Activated T-helper 17 cell treated with anti-CD3 and anti-CD28 coated beads, Interleukin-2, amount 50 U/mL, for 72 hours (primary cell): ENCODE measurements at regions not wholly inside any gene's neighbourhood (a gene's known extent, or its start where the extent isn't known, plus 50 kb on each side); places are given as distances from the start of the nearest gene placed in this dataset.
"Not testable (repeated sequence)": the region's sequence is repeated elsewhere in the genome, so short reads cannot be mapped to it uniquely, and the experiment has no call there.

Experiments
- ATAC-seq: fragments of 150-1000 bp; cut with Tn5 transposase; replicated peaks from 2 replicates; pipeline ENCODE4 v1.10.0; 2021; ENCODE audit warnings: mild to moderate bottlenecking, moderate library complexity
- H3K27ac Mint-ChIP-seq: one replicate; pipeline ENCODE4 v1.8.0; 2022; ENCODE audit warnings: mixed read lengths
- H3K27me3 Mint-ChIP-seq: one replicate; pipeline ENCODE4 v1.8.0; 2022; ENCODE audit warnings: mixed read lengths
- H3K36me3 Mint-ChIP-seq: one replicate; pipeline ENCODE4 v1.8.0; 2022; ENCODE audit warnings: low read depth, mild to moderate bottlenecking, mixed read lengths
- H3K4me1 Mint-ChIP-seq: one replicate; pipeline ENCODE4 v1.8.0; 2022; ENCODE audit warnings: mixed read lengths
- H3K4me3 Mint-ChIP-seq: one replicate; pipeline ENCODE4 v1.8.0; 2022; ENCODE audit warnings: mild to moderate bottlenecking, mixed read lengths
- H3K9me3 Mint-ChIP-seq: one replicate; pipeline ENCODE4 v1.8.0; 2022; ENCODE audit warnings: mixed read lengths

- not testable (repeated sequence) for ATAC-seq, H3K4me1 Mint-ChIP-seq, H3K9me3 Mint-ChIP-seq, H3K36me3 Mint-ChIP-seq, H3K27ac Mint-ChIP-seq, H3K4me3 Mint-ChIP-seq
- H3K27me3 Mint-ChIP-seq = peaks cover 14% of the 10 kb centered on the region
Observed at GRCh38 chr19:31537902-31538301, 188.7 kb upstream of the TSHZ3 start.

- Mint-ChIP-seq H3K27ac (no peak overlapping the region), H3K9me3 (peaks cover 4% of the 10 kb centered on the region), H3K27me3 (peaks cover 14% of the 10 kb centered on the region), H3K4me3 (no peak overlapping the region), H3K4me1 (no peaks in the 10 kb centered on the region), H3K36me3 (no peaks in the 10 kb centered on the region)
- no peak for ATAC-seq
Observed at GRCh38 chr19:31538879-31539278, 189.6 kb upstream of the TSHZ3 start.

GRCh38 chr19:31539386-31539785 is 190.2 kb upstream of the TSHZ3 start:
- Mint-ChIP-seq H3K27ac (no peak overlapping the region), H3K27me3 (peaks cover 14% of the 10 kb centered on the region), H3K4me1 (no peaks in the 10 kb centered on the region), H3K4me3 (no peak overlapping the region), H3K9me3 (peaks cover 4% of the 10 kb centered on the region), H3K36me3 (no peaks in the 10 kb centered on the region)
- no peak for ATAC-seq

GRCh38 chr19:31541396-31541795 is 192.2 kb upstream of the TSHZ3 start:
- peaks cover 4% of the 10 kb centered on the region for H3K9me3 Mint-ChIP-seq
- ATAC-seq = no peak
- peaks cover 14% of the 10 kb centered on the region for H3K27me3 Mint-ChIP-seq
- H3K36me3 Mint-ChIP-seq = no peaks in the 10 kb centered on the region
- no peak overlapping the region for H3K27ac Mint-ChIP-seq
- H3K4me1 Mint-ChIP-seq = no peaks in the 10 kb centered on the region
- no peak overlapping the region for H3K4me3 Mint-ChIP-seq

- H3K27ac Mint-ChIP-seq = no peak overlapping the region
- no peaks in the 10 kb centered on the region for H3K4me1 Mint-ChIP-seq
- peaks cover 14% of the 10 kb centered on the region for H3K27me3 Mint-ChIP-seq
- H3K4me3 Mint-ChIP-seq = no peak overlapping the region
- H3K9me3 Mint-ChIP-seq = no peaks in the 10 kb centered on the region
- no peak for ATAC-seq
- H3K36me3 Mint-ChIP-seq = no peaks in the 10 kb centered on the region
Observed at GRCh38 chr19:31543456-31543855, 194.2 kb upstream of the TSHZ3 start.

- H3K9me3 Mint-ChIP-seq = no peaks in the 10 kb centered on the region
- no peaks in the 10 kb centered on the region for H3K36me3 Mint-ChIP-seq
- peaks cover 13% of the 10 kb centered on the region for H3K27me3 Mint-ChIP-seq
- no peaks in the 10 kb centered on the region for H3K4me1 Mint-ChIP-seq
- no peak overlapping the region for H3K4me3 Mint-ChIP-seq
- no peak for ATAC-seq
- no peak overlapping the region for H3K27ac Mint-ChIP-seq
Observed at GRCh38 chr19:31545777-31546176, 196.5 kb upstream of the TSHZ3 start.

GRCh38 chr19:31546205-31546960 is 197.1 kb upstream of the TSHZ3 start:
- Mint-ChIP-seq H3K4me1 (no peaks in the 10 kb centered on the region), H3K4me3 (no peak overlapping the region), H3K27me3 (peaks cover 8% of the 10 kb centered on the region), H3K9me3 (no peaks in the 10 kb centered on the region), H3K36me3 (no peaks in the 10 kb centered on the region), H3K27ac (no peak overlapping the region)
- no peak for ATAC-seq

- Mint-ChIP-seq H3K4me1 (no peaks in the 10 kb centered on the region), H3K4me3 (no peak overlapping the region), H3K27ac (no peak overlapping the region), H3K9me3 (no peaks in the 10 kb centered on the region), H3K36me3 (no peaks in the 10 kb centered on the region), H3K27me3 (peaks cover 11% of the 10 kb centered on the region)
- ATAC-seq = no peak
Observed at GRCh38 chr19:31548941-31549340, 199.7 kb upstream of the TSHZ3 start.

- no peak for ATAC-seq
- no peaks in the 10 kb centered on the region for H3K36me3 Mint-ChIP-seq
- H3K27me3 Mint-ChIP-seq = peaks cover 11% of the 10 kb centered on the region
- H3K27ac Mint-ChIP-seq = no peak overlapping the region
- no peak overlapping the region for H3K4me3 Mint-ChIP-seq
- no peaks in the 10 kb centered on the region for H3K9me3 Mint-ChIP-seq
- no peaks in the 10 kb centered on the region for H3K4me1 Mint-ChIP-seq
Observed at GRCh38 chr19:31553112-31553845, 204.0 kb upstream of the TSHZ3 start.

- H3K4me1 Mint-ChIP-seq = no peaks in the 10 kb centered on the region
- H3K4me3 Mint-ChIP-seq = no peak overlapping the region
- no peak overlapping the region for H3K27ac Mint-ChIP-seq
- H3K27me3 Mint-ChIP-seq = peaks cover 11% of the 10 kb centered on the region
- ATAC-seq = no peak
- H3K9me3 Mint-ChIP-seq = no peaks in the 10 kb centered on the region
- H3K36me3 Mint-ChIP-seq = no peaks in the 10 kb centered on the region
Observed at GRCh38 chr19:31553846-31554215, 204.6 kb upstream of the TSHZ3 start.

- no peak overlapping the region for H3K27ac Mint-ChIP-seq
- peaks cover 11% of the 10 kb centered on the region for H3K27me3 Mint-ChIP-seq
- no peaks in the 10 kb centered on the region for H3K4me1 Mint-ChIP-seq
- no peaks in the 10 kb centered on the region for H3K9me3 Mint-ChIP-seq
- H3K36me3 Mint-ChIP-seq = no peaks in the 10 kb centered on the region
- H3K4me3 Mint-ChIP-seq = no peak overlapping the region
- no peak for ATAC-seq
Observed at GRCh38 chr19:31554360-31554759, 205.1 kb upstream of the TSHZ3 start.

- Mint-ChIP-seq H3K27me3 (peaks cover 11% of the 10 kb centered on the region), H3K36me3 (no peaks in the 10 kb centered on the region), H3K4me3 (no peak overlapping the region), H3K27ac (no peak overlapping the region), H3K4me1 (no peaks in the 10 kb centered on the region), H3K9me3 (peaks cover 8% of the 10 kb centered on the region)
- no peak for ATAC-seq
Observed at GRCh38 chr19:31555634-31556215, 206.5 kb upstream of the TSHZ3 start.

- Mint-ChIP-seq H3K4me1 (no peaks in the 10 kb centered on the region), H3K9me3 (peaks cover 8% of the 10 kb centered on the region), H3K27me3 (peaks cover 4% of the 10 kb centered on the region), H3K27ac (no peak overlapping the region), H3K36me3 (no peaks in the 10 kb centered on the region), H3K4me3 (no peak overlapping the region)
- no peak for ATAC-seq
Observed at GRCh38 chr19:31559494-31559893, 210.3 kb upstream of the TSHZ3 start.

GRCh38 chr19:31560086-31561060 is 211.1 kb upstream of the TSHZ3 start:
- Mint-ChIP-seq H3K9me3 (peaks cover 11% of the 10 kb centered on the region), H3K36me3 (no peaks in the 10 kb centered on the region), H3K4me1 (no peaks in the 10 kb centered on the region), H3K4me3 (no peak overlapping the region), H3K27me3 (peaks cover 9% of the 10 kb centered on the region), H3K27ac (no peak overlapping the region)
- ATAC-seq = no peak
